ENCODE measurements at regions not wholly inside any gene's neighbourhood (a gene's known extent, or its start where the extent isn't known, plus 50 kb on each side); places are given as distances from the start of the nearest gene placed in this dataset.
"Not testable (repeated sequence)": the region's sequence is repeated elsewhere in the genome, so short reads cannot be mapped to it uniquely, and the experiment has no call there.

- H3K27ac Mint-ChIP-seq = peak overlapping the region in 1 of 10 donors; percentile 49
- H3K27me3 Mint-ChIP-seq = peaks cover 0 to 1% (median 0%) of the 10 kb centered on the region in 5 donors
- POLR2A ChIA-PET = no interaction called here
- peaks cover 0 to 2% (median 0%) of the 10 kb centered on the region in 9 donors for H3K9me3 Mint-ChIP-seq
- no peak for ATAC-seq
- no peak for DNase-seq
- H3K4me1 Mint-ChIP-seq = no peaks in the 10 kb centered on the region
- no peak overlapping the region for H3K4me3 Mint-ChIP-seq
- H3K36me3 Mint-ChIP-seq = no peaks in the 10 kb centered on the region
Measured at GRCh38 chr5:56297851-56298250, 64.7 kb upstream of the ANKRD55 start.

GRCh38 chr5:56295311-56295710 lies 62.2 kb upstream of the ANKRD55 start:
- H3K36me3 Mint-ChIP-seq, H3K4me1 Mint-ChIP-seq, ATAC-seq, H3K9me3 Mint-ChIP-seq, H3K27me3 Mint-ChIP-seq, H3K27ac Mint-ChIP-seq, DNase-seq, POLR2A ChIA-PET, H3K4me3 Mint-ChIP-seq: not testable (repeated sequence)

DNA sequence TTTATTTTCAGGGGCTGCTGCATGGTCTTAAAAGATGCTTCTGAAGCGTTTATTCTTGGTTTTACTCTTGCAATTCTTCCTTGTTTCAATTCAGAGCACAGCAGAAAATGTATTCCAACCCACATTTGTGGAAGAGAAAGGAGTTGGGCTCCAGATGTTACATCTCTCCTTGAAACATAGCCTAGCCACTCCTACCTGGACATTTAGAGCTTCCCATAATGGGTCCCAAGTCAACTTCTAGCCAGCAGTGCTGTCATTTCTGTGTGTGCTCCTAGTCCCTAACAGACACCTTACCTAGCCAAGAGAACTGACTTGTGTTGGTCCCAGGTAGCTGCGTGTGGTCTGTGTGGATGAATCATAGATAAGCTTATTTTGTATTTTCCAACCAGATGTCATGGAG lies 61.2 kb upstream of the ANKRD55 start:
- peaks cover 0 to 2% (median 0%) of the 10 kb centered on the region in 9 donors for H3K9me3 Mint-ChIP-seq
- ATAC-seq (no peak), DNase-seq (no peak)
- peak overlapping the region in 1 of 10 donors; percentile 27 for H3K27ac Mint-ChIP-seq
- no peak overlapping the region for H3K4me3 Mint-ChIP-seq
- POLR2A ChIA-PET = no interaction called here
- peaks cover 0 to 1% (median 0%) of the 10 kb centered on the region in 5 donors for H3K27me3 Mint-ChIP-seq
- peaks cover 0 to 3% (median 1%) of the 10 kb centered on the region in 4 donors for H3K4me1 Mint-ChIP-seq
- H3K36me3 Mint-ChIP-seq = no peaks in the 10 kb centered on the region

GRCh38 chr5:56292874-56293273 lies 59.7 kb upstream of the ANKRD55 start:
- H3K27me3 Mint-ChIP-seq, H3K4me1 Mint-ChIP-seq, H3K4me3 Mint-ChIP-seq, ATAC-seq, H3K36me3 Mint-ChIP-seq, DNase-seq, H3K9me3 Mint-ChIP-seq, POLR2A ChIA-PET, H3K27ac Mint-ChIP-seq: not testable (repeated sequence)

GRCh38 chr5:56291661-56292374 lies 58.7 kb upstream of the ANKRD55 start:
- POLR2A ChIA-PET = no interaction called here
- Mint-ChIP-seq H3K27me3 (peaks cover 0 to 1% (median 0%) of the 10 kb centered on the region in 5 donors), H3K36me3 (no peaks in the 10 kb centered on the region), H3K4me3 (no peak overlapping the region), H3K9me3 (peaks cover 0 to 2% (median 0%) of the 10 kb centered on the region in 9 donors), H3K4me1 (peaks cover 0 to 3% (median 1%) of the 10 kb centered on the region in 4 donors), H3K27ac (no peak overlapping the region)
- ATAC-seq = no peak
- no peak for DNase-seq

DNA sequence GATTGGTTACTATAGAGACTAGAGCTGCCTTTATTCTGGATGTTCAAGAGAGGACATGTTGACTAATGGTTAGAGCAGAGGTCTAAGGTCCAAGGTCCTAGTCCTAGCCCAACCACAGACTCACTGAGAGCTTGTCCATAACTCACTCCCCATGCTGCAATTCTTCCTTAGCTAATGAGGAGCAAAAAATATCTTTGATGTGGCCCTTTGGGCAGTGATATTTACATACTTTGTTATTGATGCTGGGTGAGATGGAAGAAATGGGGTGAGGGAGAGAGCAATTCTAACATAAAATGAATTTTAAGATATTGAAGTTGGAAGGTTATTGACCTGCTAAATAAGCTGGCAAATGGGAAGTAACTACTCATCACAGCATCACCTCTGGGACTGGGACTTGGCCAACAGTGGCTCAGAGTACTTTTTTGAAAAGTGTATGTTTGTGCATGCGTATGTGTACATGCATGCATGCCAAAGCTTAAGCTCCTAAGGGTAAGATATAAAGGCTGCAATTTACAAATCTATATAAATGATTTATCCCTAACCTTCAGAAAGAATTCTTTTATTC lies 58.0 kb upstream of the ANKRD55 start:
- Mint-ChIP-seq H3K36me3 (no peaks in the 10 kb centered on the region), H3K9me3 (peaks cover 0 to 2% (median 0%) of the 10 kb centered on the region in 9 donors), H3K27ac (no peak overlapping the region), H3K4me3 (no peak overlapping the region), H3K4me1 (peaks cover 0 to 3% (median 1%) of the 10 kb centered on the region in 4 donors), H3K27me3 (peaks cover 0 to 1% (median 0%) of the 10 kb centered on the region in 5 donors)
- DNase-seq (no peak), ATAC-seq (no peak)
- POLR2A ChIA-PET = no interaction called here

DNA sequence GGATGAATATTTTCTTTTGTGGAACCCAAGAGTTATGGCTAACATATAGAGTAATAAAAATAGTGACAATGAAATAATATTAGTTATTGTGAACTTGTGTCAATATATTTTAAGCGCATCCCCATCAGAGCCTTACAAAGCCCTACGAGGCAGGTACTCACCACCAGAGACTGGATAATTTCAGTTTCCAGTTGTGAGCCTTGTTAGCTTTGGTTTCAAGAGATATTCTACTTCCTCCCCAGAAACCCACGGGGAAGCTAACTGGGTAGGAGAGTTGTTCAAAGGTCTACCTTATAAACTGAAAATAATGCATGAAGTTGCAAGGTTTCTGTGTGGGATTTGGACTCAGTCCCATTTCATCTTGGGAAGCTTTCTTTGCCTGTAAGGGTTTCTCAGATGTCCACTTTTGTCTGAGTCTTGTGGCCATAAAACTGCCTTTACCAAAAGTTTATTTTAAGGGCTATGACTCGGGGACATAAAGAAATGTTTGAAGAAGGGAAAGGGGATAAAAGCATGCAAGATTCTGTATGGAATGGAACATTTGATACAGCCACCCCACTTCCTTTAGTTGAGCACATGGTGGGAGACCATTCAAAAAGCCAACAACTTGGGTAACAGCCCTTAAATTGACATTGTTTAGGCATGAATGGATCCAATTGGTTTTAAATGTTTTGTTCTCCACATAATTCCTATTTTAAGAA lies 57.4 kb upstream of the ANKRD55 start:
- H3K36me3 Mint-ChIP-seq = no peaks in the 10 kb centered on the region
- H3K27me3 Mint-ChIP-seq = peaks cover 0 to 1% (median 0%) of the 10 kb centered on the region in 5 donors
- no peak overlapping the region for H3K4me3 Mint-ChIP-seq
- H3K27ac Mint-ChIP-seq = no peak overlapping the region
- ATAC-seq (no peak), DNase-seq (no peak)
- peaks cover 0 to 3% (median 1%) of the 10 kb centered on the region in 4 donors for H3K4me1 Mint-ChIP-seq
- peaks cover 0 to 2% (median 0%) of the 10 kb centered on the region in 9 donors for H3K9me3 Mint-ChIP-seq
- POLR2A ChIA-PET = no interaction called here

- Mint-ChIP-seq H3K4me3 (no peak overlapping the region), H3K27ac (no peak overlapping the region), H3K9me3 (peaks cover 0 to 2% (median 0%) of the 10 kb centered on the region in 9 donors), H3K27me3 (peaks cover 0 to 1% (median 0%) of the 10 kb centered on the region in 5 donors), H3K4me1 (peaks cover 0 to 3% (median 1%) of the 10 kb centered on the region in 4 donors), H3K36me3 (no peaks in the 10 kb centered on the region)
- ATAC-seq (no peak), DNase-seq (no peak)
- POLR2A ChIA-PET = no interaction called here
Measured at GRCh38 chr5:56289602-56289987, 56.5 kb upstream of the ANKRD55 start.

GRCh38 chr5:56288873-56289601 lies 55.9 kb upstream of the ANKRD55 start:
- no peak overlapping the region for H3K4me3 Mint-ChIP-seq
- POLR2A ChIA-PET = no interaction called here
- H3K9me3 Mint-ChIP-seq = no peaks in the 10 kb centered on the region
- H3K27me3 Mint-ChIP-seq = peaks cover 0 to 1% (median 0%) of the 10 kb centered on the region in 5 donors
- no peaks in the 10 kb centered on the region for H3K36me3 Mint-ChIP-seq
- ATAC-seq = no peak
- peaks cover 0 to 3% (median 1%) of the 10 kb centered on the region in 4 donors for H3K4me1 Mint-ChIP-seq
- H3K27ac Mint-ChIP-seq = no peak overlapping the region
- DNase-seq = no peak

DNA sequence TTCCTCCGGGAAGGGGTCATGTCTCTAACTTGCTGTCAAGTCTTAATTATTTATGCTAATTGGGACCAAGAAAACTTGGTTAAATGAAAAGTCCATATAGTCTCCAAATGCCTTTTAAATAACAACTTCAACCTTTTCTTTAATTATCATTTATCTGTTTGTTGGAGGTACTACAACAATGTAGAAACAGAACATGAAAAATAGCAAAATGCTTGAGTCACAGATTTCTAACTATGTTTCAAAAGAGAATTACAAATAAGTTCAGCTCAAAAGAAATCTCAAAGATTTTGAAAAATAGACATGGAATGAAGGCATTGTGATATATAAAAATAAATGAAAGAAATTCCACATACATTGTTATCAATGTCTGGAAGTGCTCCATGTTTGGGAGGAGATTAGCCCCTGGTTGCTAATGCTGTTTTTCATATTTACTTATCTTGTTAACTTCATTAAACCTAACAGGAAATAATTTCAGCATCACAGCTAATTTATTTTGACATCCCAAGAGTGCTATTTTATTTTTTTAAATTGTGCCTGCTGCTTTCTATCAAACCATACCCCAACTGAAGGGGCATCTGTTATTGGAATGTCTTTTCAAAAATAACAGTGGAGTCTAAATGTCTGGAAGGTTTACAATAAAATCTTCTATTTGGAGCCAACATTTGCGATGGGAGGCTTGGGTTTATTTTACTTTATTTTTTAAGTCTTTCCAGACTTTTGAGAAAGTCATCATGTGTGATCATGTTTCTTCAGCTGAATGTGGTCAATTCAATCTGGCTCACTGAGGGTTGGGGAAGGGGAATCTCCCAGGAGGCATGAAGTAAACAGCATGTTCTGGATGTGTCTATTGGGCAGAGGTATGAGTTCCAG lies 53.1 kb upstream of the ANKRD55 start:
- POLR2A ChIA-PET = interaction anchor here (0.6 kb wide), 1 partner anchor 312 kb away, joined by 6 read pairs; no protein-coding TSS in a partner anchor
- Mint-ChIP-seq H3K27ac (no peak overlapping the region), H3K4me3 (no peak overlapping the region), H3K27me3 (no peaks in the 10 kb centered on the region), H3K9me3 (no peaks in the 10 kb centered on the region), H3K4me1 (peaks cover 0 to 2% (median 0%) of the 10 kb centered on the region in 4 donors), H3K36me3 (no peaks in the 10 kb centered on the region)
- no peak for ATAC-seq
- no peak for DNase-seq

- Mint-ChIP-seq H3K4me3 (no peak overlapping the region), H3K27ac (no peak overlapping the region), H3K27me3 (no peaks in the 10 kb centered on the region), H3K4me1 (no peaks in the 10 kb centered on the region), H3K9me3 (no peaks in the 10 kb centered on the region), H3K36me3 (no peaks in the 10 kb centered on the region)
- POLR2A ChIA-PET = no interaction called here
- no peak for DNase-seq
- ATAC-seq = no peak
Measured at GRCh38 chr5:56282951-56283350, 49.8 kb upstream of the ANKRD55 start.
